ENCODE measurements at regions not wholly inside any gene's neighbourhood (a gene's known extent, or its start where the extent isn't known, plus 50 kb on each side); places are given as distances from the start of the nearest gene placed in this dataset.

DNA sequence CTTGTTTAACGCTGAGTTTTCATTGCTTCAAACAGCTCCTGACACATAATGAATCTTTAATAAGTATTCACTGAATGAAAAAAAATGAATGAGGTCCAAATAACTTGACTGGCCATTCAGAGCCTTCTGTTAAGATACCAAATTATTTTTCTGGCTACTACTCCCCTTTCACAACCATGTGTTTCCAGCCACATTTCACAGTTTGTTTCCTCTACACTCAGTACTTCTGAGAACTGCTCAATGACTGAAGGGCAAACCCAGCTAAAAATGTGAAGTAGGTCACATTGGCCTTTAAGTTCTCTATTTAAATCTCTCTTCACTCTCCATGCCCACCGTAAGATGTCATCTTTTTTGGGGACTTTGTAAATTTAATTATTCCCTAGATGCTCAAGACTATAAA is 78.4 kb upstream of the KRR1 start:
- TF ChIP-seq, protein P1, sequence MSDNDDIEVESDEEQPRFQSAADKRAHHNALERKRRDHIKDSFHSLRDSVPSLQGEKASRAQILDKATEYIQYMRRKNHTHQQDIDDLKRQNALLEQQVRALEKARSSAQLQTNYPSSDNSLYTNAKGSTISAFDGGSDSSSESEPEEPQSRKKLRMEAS (IDR thresholded peaks at IDR 0.05), result no peak
- no peak for TF ChIP-seq RXRA (IDR thresholded peaks at IDR 0.05)
- TF ChIP-seq, protein P2, sequence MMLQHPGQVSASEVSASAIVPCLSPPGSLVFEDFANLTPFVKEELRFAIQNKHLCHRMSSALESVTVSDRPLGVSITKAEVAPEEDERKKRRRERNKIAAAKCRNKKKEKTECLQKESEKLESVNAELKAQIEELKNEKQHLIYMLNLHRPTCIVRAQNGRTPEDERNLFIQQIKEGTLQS (IDR thresholded peaks at IDR 0.05), result no peak
- WGBS, result 20% methylated on average over 2 of the region's 2 CpGs
- H3K9me3 ChIP-seq (ENCODE audit: control insufficient read depth in 4 of 4, low read length in 3 of 4), result no peaks in the 10 kb centered on the region

DNA sequence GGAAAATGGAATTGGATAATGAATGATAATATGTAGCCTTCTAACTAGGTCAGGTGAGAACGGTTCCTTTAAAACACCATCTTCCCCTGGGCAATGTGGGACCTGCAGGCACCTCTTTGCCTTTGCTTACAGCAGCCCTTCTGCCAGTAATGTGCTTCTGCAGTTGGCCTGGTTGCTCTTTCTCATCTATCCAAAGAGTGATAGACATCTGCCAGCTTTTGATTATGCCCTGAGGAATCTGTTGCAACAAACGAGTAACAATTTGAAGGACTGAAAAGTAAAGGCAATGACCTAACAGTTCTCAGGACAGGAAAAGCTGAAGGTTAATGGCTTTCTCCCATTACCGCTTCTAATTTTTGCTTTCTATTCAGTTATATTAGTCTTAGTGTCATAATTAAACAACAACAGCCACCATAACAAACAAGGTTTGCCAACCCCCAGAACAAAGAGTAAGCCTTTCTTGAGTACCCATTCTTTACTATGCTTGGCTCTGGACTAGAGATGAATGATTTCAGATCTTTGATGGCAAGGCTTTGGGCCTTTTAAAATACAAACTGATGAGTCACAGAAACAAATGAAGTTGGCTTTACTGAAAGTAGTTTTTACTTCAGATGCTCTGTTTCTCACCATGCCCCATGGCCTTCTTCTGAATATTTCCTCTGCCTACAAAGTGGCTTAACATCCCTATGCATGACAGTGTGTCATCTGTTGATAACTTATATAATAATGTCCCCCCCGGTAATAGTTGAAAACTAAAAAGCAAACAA is 76.1 kb upstream of the KRR1 start:
- no peak for DNase-seq (ENCODE audit: low spot score)
- TF ChIP-seq HNF4G (IDR thresholded peaks at IDR 0.05) (no peak), GABPA (IDR thresholded peaks at IDR 0.05 in 1 of 2, conservative IDR thresholded peaks at IDR 0.05 in 1 of 2) (no peak), NR2F2 (IDR thresholded peaks at IDR 0.05) (no peak), HNF4A (conservative IDR thresholded peaks at IDR 0.05) (no peak), RAD21 (IDR thresholded peaks at IDR 0.05) (no peak), EGR1 (IDR thresholded peaks at IDR 0.05; ENCODE audit: low read depth in 2 of 2) (no peak), FOXA2 (IDR thresholded peaks at IDR 0.05) (no peak), TAF1 (conservative IDR thresholded peaks at IDR 0.05) (no peak), FOXA1 (IDR thresholded peaks at IDR 0.05) (no peak), YY1 (IDR thresholded peaks at IDR 0.05) (no peak)
- 90% methylated on average over 4 of the region's 4 CpGs for WGBS

More for the DNA sequence above, 78.4 kb upstream of the KRR1 start:
- no peaks in the 10 kb centered on the region for H3K36me3 ChIP-seq (ENCODE audit: control insufficient read depth in 4 of 4, insufficient read depth in 3 of 4, low read depth in 1 of 4, low read length in 3 of 4)
- no peaks in the 10 kb centered on the region for H3K27me3 ChIP-seq (ENCODE audit: control insufficient read depth in 4 of 4, insufficient read depth in 4 of 4, low read length in 3 of 4)
- H3K4me3 ChIP-seq (ENCODE audit: low read depth in 1 of 3, low read length in 3 of 3), result no peak overlapping the region
- H3K9ac ChIP-seq (ENCODE audit: low read depth in 1 of 2, low read length in 2 of 2), result no peak overlapping the region
- no peaks in the 10 kb centered on the region for H3K4me1 ChIP-seq (ENCODE audit: control insufficient read depth in 4 of 4, insufficient read depth in 4 of 4, low read length in 3 of 4)
- no peak overlapping the region for H3K27ac ChIP-seq (ENCODE audit: low read depth in 1 of 2, low read length in 2 of 2)
- DNase-seq (ENCODE audit: low spot score), result no peak

DNA sequence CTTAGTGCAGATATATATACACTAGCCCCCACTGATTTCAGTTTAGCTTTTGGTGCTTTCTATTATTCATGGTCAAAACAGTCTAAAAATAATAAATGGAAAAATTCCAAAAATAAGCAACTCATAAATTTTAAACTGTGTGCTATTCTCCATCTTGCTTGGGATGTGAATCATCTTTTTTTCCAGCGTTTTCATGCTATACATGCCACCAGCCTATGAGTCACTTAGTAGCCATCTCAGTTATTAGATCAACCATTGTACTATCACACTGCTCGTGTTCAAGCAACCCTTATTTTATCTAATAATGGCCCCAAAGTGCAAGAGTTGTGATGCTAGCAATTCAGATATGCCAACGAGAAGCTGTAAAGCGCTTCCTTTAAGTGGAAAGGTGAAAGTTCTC is 73.9 kb upstream of the KRR1 start:
- TF ChIP-seq EGR1 (IDR thresholded peaks at IDR 0.05; ENCODE audit: low read depth in 2 of 2), result no peak
- TF ChIP-seq, protein P1 (IDR thresholded peaks at IDR 0.05), result no peak
- TF ChIP-seq RAD21 (IDR thresholded peaks at IDR 0.05), result no peak
- TF ChIP-seq HNF4G (IDR thresholded peaks at IDR 0.05), result no peak
- Histone ChIP-seq H3K27ac (ENCODE audit: low read depth in 1 of 2, low read length in 2 of 2) (no peak overlapping the region), H3K4me1 (ENCODE audit: control insufficient read depth in 4 of 4, insufficient read depth in 4 of 4, low read length in 3 of 4) (no peaks in the 10 kb centered on the region), H3K9me3 (ENCODE audit: control insufficient read depth in 4 of 4, low read length in 3 of 4) (no peaks in the 10 kb centered on the region), H3K36me3 (ENCODE audit: control insufficient read depth in 4 of 4, insufficient read depth in 3 of 4, low read depth in 1 of 4, low read length in 3 of 4) (no peaks in the 10 kb centered on the region), H3K9ac (ENCODE audit: low read depth in 1 of 2, low read length in 2 of 2) (no peak overlapping the region), H3K27me3 (ENCODE audit: control insufficient read depth in 4 of 4, insufficient read depth in 4 of 4, low read length in 3 of 4) (no peaks in the 10 kb centered on the region), H3K4me3 (ENCODE audit: low read depth in 1 of 3, low read length in 3 of 3) (no peak overlapping the region)
- no peak for DNase-seq (ENCODE audit: low spot score)
- 85% methylated on average over 4 of the region's 4 CpGs for WGBS

More for the DNA sequence above, 76.1 kb upstream of the KRR1 start:
- no peak overlapping the region for H3K27ac ChIP-seq (ENCODE audit: low read depth in 1 of 2, low read length in 2 of 2)
- no peak overlapping the region for H3K9ac ChIP-seq (ENCODE audit: low read depth in 1 of 2, low read length in 2 of 2)
- no peaks in the 10 kb centered on the region for H3K27me3 ChIP-seq (ENCODE audit: control insufficient read depth in 4 of 4, insufficient read depth in 4 of 4, low read length in 3 of 4)
- no peak overlapping the region for H3K4me3 ChIP-seq (ENCODE audit: low read depth in 1 of 3, low read length in 3 of 3)
- no peaks in the 10 kb centered on the region for H3K36me3 ChIP-seq (ENCODE audit: control insufficient read depth in 4 of 4, insufficient read depth in 3 of 4, low read depth in 1 of 4, low read length in 3 of 4)
- no peaks in the 10 kb centered on the region for H3K4me1 ChIP-seq (ENCODE audit: control insufficient read depth in 4 of 4, insufficient read depth in 4 of 4, low read length in 3 of 4)
- H3K9me3 ChIP-seq (ENCODE audit: control insufficient read depth in 4 of 4, low read length in 3 of 4), result no peaks in the 10 kb centered on the region

DNA sequence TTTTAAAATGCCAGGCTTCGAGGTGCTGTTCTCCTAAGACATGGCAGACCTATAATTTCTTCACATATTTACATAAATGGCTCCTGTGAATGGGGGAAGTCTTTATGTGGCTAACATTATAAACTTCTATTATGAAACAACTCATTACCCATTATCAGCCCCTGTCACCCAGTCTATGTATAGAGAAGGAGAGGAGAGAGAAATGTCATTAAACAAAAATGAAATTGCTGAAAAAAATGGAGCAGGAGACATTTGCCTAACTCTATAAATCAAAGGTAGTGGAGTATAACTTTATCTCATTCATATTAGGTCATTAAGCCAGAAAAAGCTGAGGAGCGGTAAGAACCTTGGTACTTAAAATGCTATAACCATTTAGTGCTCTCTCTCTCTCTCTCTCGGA is 71.9 kb upstream of the KRR1 start:
- peaks cover 0 to 2% (median 1%) of the 10 kb centered on the region in 4 donors for H3K4me1 ChIP-seq (ENCODE audit: control insufficient read depth in 4 of 4, insufficient read depth in 4 of 4, low read length in 3 of 4)
- no peaks in the 10 kb centered on the region for H3K36me3 ChIP-seq (ENCODE audit: control insufficient read depth in 4 of 4, insufficient read depth in 3 of 4, low read depth in 1 of 4, low read length in 3 of 4)
- no peaks in the 10 kb centered on the region for H3K9me3 ChIP-seq (ENCODE audit: control insufficient read depth in 4 of 4, low read length in 3 of 4)
- H3K27ac ChIP-seq (ENCODE audit: low read depth in 1 of 2, low read length in 2 of 2), result no peak overlapping the region
- DNase-seq (ENCODE audit: low spot score), result no peak
- H3K9ac ChIP-seq (ENCODE audit: low read depth in 1 of 2, low read length in 2 of 2), result no peak overlapping the region
- H3K27me3 ChIP-seq (ENCODE audit: control insufficient read depth in 4 of 4, insufficient read depth in 4 of 4, low read length in 3 of 4), result no peaks in the 10 kb centered on the region
- WGBS, result 87% methylated on average over 3 of the region's 3 CpGs
- no peak overlapping the region for H3K4me3 ChIP-seq (ENCODE audit: low read depth in 1 of 3, low read length in 3 of 3)
- TF ChIP-seq, protein P3, sequence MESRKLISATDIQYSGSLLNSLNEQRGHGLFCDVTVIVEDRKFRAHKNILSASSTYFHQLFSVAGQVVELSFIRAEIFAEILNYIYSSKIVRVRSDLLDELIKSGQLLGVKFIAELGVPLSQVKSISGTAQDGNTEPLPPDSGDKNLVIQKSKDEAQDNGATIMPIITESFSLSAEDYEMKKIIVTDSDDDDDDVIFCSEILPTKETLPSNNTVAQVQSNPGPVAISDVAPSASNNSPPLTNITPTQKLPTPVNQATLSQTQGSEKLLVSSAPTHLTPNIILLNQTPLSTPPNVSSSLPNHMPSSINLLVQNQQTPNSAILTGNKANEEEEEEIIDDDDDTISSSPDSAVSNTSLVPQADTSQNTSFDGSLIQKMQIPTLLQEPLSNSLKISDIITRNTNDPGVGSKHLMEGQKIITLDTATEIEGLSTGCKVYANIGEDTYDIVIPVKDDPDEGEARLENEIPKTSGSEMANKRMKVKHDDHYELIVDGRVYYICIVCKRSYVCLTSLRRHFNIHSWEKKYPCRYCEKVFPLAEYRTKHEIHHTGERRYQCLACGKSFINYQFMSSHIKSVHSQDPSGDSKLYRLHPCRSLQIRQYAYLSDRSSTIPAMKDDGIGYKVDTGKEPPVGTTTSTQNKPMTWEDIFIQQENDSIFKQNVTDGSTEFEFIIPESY (IDR thresholded peaks at IDR 0.05), result no peak
- TF ChIP-seq NR2F2 (IDR thresholded peaks at IDR 0.05) (no peak), HNF4G (IDR thresholded peaks at IDR 0.05) (no peak), RAD21 (IDR thresholded peaks at IDR 0.05) (no peak), HNF4A (conservative IDR thresholded peaks at IDR 0.05) (no peak), EGR1 (IDR thresholded peaks at IDR 0.05; ENCODE audit: low read depth in 2 of 2) (no peak), RXRA (IDR thresholded peaks at IDR 0.05) (no peak), FOXA1 (IDR thresholded peaks at IDR 0.05) (no peak), YY1 (IDR thresholded peaks at IDR 0.05) (no peak), JUND (IDR thresholded peaks at IDR 0.05) (no peak), TAF1 (conservative IDR thresholded peaks at IDR 0.05) (no peak)
- TF ChIP-seq, protein P2 (IDR thresholded peaks at IDR 0.05), result no peak

Measured in liver (tissue), 7 donors.